ENCODE measurements at regions not wholly inside any gene's neighbourhood (a gene's known extent, or its start where the extent isn't known, plus 50 kb on each side); places are given as distances from the start of the nearest gene placed in this dataset.

DNA sequence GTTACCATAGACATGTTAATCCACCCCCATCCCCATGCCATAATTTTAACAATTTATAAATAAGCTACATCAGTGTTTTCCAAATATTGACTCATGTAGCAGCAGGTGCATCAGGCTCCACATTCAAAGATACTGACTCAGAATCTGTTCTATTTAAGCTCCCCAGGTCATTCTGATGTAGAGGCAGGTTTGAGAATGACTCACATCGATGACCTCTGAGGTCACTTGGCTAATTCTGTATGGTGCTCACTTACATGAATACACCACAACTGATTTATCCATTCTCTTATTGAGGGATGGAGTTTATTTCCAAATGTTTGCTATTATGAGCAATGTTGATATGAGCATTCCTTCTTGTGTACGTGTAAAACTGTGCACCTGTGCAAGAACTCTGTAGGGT is 1159.0 kb downstream of the TYW1 start:
- H2AK5ac ChIP-seq (ENCODE audit: low read depth, low read length) = no peak overlapping the region
- FAIRE-seq = no peak
- TF ChIP-seq CEBPB (IDR thresholded peaks at IDR 0.05; ENCODE audit: low read depth, low read length) = no peak
- no peak for TF ChIP-seq EP300 (IDR thresholded peaks at IDR 0.05; ENCODE audit: borderline replicate concordance in 1 of 2, low read depth in 2 of 2, low read length in 2 of 2)
- no peak for TF ChIP-seq HDAC6 (IDR thresholded peaks at IDR 0.05; ENCODE audit: low read depth, low read length)
- TF ChIP-seq MAFK (IDR thresholded peaks at IDR 0.05; ENCODE audit: low read depth, low read length) = no peak
- TF ChIP-seq KDM1A (IDR thresholded peaks at IDR 0.05; ENCODE audit: borderline replicate concordance, low read length) = no peak
- no peak for TF ChIP-seq POU5F1 (IDR thresholded peaks at IDR 0.05; ENCODE audit: low read depth, low read length)
- no peak for TF ChIP-seq SIRT6 (IDR thresholded peaks at IDR 0.05; ENCODE audit: low read length)
- TF ChIP-seq BACH1 (IDR thresholded peaks at IDR 0.05; ENCODE audit: low read length) = no peak
- TF ChIP-seq KDM5A (IDR thresholded peaks at IDR 0.05; ENCODE audit: low read length) = no peak
- TF ChIP-seq, protein P1, sequence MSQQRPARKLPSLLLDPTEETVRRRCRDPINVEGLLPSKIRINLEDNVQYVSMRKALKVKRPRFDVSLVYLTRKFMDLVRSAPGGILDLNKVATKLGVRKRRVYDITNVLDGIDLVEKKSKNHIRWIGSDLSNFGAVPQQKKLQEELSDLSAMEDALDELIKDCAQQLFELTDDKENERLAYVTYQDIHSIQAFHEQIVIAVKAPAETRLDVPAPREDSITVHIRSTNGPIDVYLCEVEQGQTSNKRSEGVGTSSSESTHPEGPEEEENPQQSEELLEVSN (IDR thresholded peaks at IDR 0.05) = no peak
- no peak for TF ChIP-seq GABPA (IDR thresholded peaks at IDR 0.05; ENCODE audit: borderline replicate concordance, insufficient read depth, low read length)
- TF ChIP-seq TEAD4 (IDR thresholded peaks at IDR 0.05; ENCODE audit: low read depth, low read length) = no peak
- no peak for TF ChIP-seq SUZ12 (IDR thresholded peaks at IDR 0.05; ENCODE audit: low read length)
- TF ChIP-seq CBX5 (IDR thresholded peaks at IDR 0.05; ENCODE audit: low read depth, low read length) = no peak
- no peak for TF ChIP-seq TCF12 (IDR thresholded peaks at IDR 0.05; ENCODE audit: low read depth, low read length)
- TF ChIP-seq EZH2 (IDR thresholded peaks at IDR 0.05; ENCODE audit: low read depth, low read length, severe bottlenecking) = no peak

More for the DNA sequence above, 1159.0 kb downstream of the TYW1 start:
- 94% methylated on average over 2 of the region's 2 CpGs; no CpG with 5 or more reads in 1 of the 2 experiments for WGBS, 2 experiments (ENCODE audit: extremely low coverage in 1 of 2, insufficient coverage in 1 of 2, insufficient read length in 1 of 2, insufficient replicate concordance in 2 of 2, low coverage in 1 of 2, low lambda C conversion rate in 2 of 2, missing lambda C conversion rate in 1 of 2)
- Histone ChIP-seq H3K9me3 (ENCODE audit: insufficient read depth in 2 of 2, low read depth in 1 of 2, low read length in 1 of 2) (no peaks in the 10 kb centered on the region), H3K9ac (replicated peaks in 1 of 4; ENCODE audit: extremely low read depth in 1 of 4, low read depth in 3 of 4, low read length in 3 of 4) (no peak overlapping the region), H2BK5ac (ENCODE audit: low read depth, low read length) (no peak overlapping the region), H4K5ac (ENCODE audit: insufficient read length, low read depth, low read length) (no peak overlapping the region), H3K4me2 (ENCODE audit: insufficient read depth in 1 of 2, low read depth in 2 of 2, low read length in 2 of 2) (no peak overlapping the region), H3K18ac (ENCODE audit: extremely low read depth, low read length) (no peak overlapping the region), H3K27me3 (replicated peaks in 1 of 4; ENCODE audit: control insufficient read depth in 3 of 4, extremely low read depth in 1 of 4, insufficient read depth in 3 of 4, low read length in 3 of 4) (no peaks in the 10 kb centered on the region), H3K79me2 (ENCODE audit: control insufficient read depth in 1 of 2, insufficient read depth in 2 of 2, low read length in 2 of 2) (no peaks in the 10 kb centered on the region), H3K56ac (replicated peaks; ENCODE audit: insufficient read length, low read depth, low read length) (no peak overlapping the region), H2BK12ac (ENCODE audit: low read depth, low read length) (no peak overlapping the region), H2AFZ (ENCODE audit: low read length) (no peak overlapping the region), H4K8ac (ENCODE audit: extremely low read depth, insufficient read depth, low read length) (no peak overlapping the region), H2BK20ac (ENCODE audit: low read length) (no peak overlapping the region), H3K4me3 (ENCODE audit: extremely low read depth in 1 of 4, insufficient read depth in 2 of 4, low read depth in 3 of 4, low read length in 4 of 4) (no peak overlapping the region), H3K36me3 (ENCODE audit: control insufficient read depth in 2 of 4, insufficient read depth in 4 of 4, low read length in 3 of 4) (no peaks in the 10 kb centered on the region), H3K14ac (ENCODE audit: insufficient read length) (no peak overlapping the region), H4K20me1 (replicated peaks in 1 of 2; ENCODE audit: control insufficient read depth in 1 of 2, insufficient read depth in 2 of 2, low read length in 2 of 2) (no peaks in the 10 kb centered on the region), H4K91ac (replicated peaks; ENCODE audit: insufficient read length, low read length) (no peak overlapping the region), H3K4ac (replicated peaks; ENCODE audit: insufficient read length, low read depth, low read length) (no peak overlapping the region), H2BK120ac (replicated peaks; ENCODE audit: low read depth, low read length) (no peak overlapping the region), H3K79me1 (ENCODE audit: low read depth, low read length) (no peaks in the 10 kb centered on the region), H3K4me1 (replicated peaks in 1 of 4; ENCODE audit: control insufficient read depth in 3 of 4, insufficient read depth in 4 of 4, low read length in 3 of 4) (no peaks in the 10 kb centered on the region), H3K23me2 (ENCODE audit: low read depth, low read length) (no peaks in the 10 kb centered on the region), H3K27ac (ENCODE audit: low read depth, low read length) (no peak overlapping the region), H3K23ac (ENCODE audit: insufficient read length) (no peak overlapping the region), H2BK15ac (ENCODE audit: low read length) (no peak overlapping the region)
- ChIA-PET POLR2A (ENCODE audit: partially characterized antibody) (no interaction called here), CTCF (ENCODE audit: partially characterized antibody) (no interaction called here)
- DNase-seq (ENCODE audit: low read depth in 1 of 2, low spot score in 2 of 2) = no peak

Data from H1 (cell line).